GM21576 (cell line): ENCODE measurements at regions not wholly inside any gene's neighbourhood (a gene's known extent, or its start where the extent isn't known, plus 50 kb on each side); places are given as distances from the start of the nearest gene placed in this dataset.

Source experiments
- ATAC-seq: cut with Tn5 transposase; IDR thresholded peaks from one replicate; pipeline ENCODE4 v1.9.1; 2021; ENCODE audit warnings: mild to moderate bottlenecking, moderate library complexity; ENCODE audit not compliant: unreplicated experiment

- ATAC-seq = no peak
These were observed 64.6 kb upstream of the FOXN2 start for GRCh38 chr2:48249631-48250473.

DNA sequence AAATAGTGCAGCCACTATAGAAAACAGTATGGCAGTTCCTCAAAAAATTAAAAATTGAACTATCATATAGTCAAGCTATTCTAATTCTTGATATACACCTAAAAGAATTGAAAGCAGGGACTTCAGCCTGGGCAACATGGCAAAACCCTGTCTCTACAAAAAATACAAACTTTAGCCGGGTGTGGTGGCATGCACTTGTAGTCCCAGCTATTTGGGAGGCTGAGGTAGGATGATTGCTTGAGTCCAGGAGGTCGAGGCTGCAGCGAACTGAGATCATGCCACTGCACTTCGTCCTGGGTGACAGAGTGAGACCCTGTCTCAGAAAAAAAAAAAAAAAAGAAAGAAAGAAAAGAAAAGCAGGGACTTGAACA lies 64.0 kb upstream of the FOXN2 start:
- ATAC-seq = no peak

- ATAC-seq = no peak
These were observed 63.5 kb upstream of the FOXN2 start for GRCh38 chr2:48250943-48251342.

GRCh38 chr2:48251437-48252148 lies 62.9 kb upstream of the FOXN2 start:
- ATAC-seq = no peak

GRCh38 chr2:48253301-48253700 lies 61.2 kb upstream of the FOXN2 start:
- no peak for ATAC-seq

GRCh38 chr2:48254839-48255238 lies 59.6 kb upstream of the FOXN2 start:
- no peak for ATAC-seq

DNA sequence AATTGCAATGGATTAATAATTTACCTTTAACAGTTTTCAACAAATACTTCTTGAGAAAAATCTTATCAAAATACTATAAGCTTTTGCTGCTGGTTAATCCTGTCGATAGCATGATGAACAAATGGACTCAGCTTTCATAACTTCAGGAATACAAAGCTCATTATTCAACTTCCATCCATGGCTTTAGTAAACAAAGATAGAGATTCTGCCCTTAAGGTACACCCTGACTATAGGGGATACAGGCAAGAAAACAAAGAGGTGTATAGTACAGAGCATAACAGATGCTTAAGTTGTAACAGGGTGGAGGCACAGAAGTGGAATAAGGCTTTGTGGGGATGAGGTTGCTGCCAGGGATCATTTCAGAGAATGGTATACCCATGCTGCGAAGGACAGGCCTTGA lies 57.0 kb upstream of the FOXN2 start:
- no peak for ATAC-seq

- ATAC-seq = no peak
These were observed 55.9 kb upstream of the FOXN2 start for GRCh38 chr2:48258481-48259149.

- no peak for ATAC-seq
These were observed 54.7 kb upstream of the FOXN2 start for GRCh38 chr2:48259811-48260210.

- ATAC-seq = no peak
These were observed 49.9 kb upstream of the FOXN2 start for GRCh38 chr2:48264627-48265026.
